Activated naive CD4-positive, alpha-beta T cell treated with anti-CD3 and anti-CD28 coated beads, Interleukin-2, amount 50 U/mL, for 16 hours (primary cell): ENCODE measurements at regions not wholly inside any gene's neighbourhood (a gene's known extent, or its start where the extent isn't known, plus 50 kb on each side); places are given as distances from the start of the nearest gene placed in this dataset.
A peak's percentile ranks its signal among the peaks of the same experiment; 100 is the strongest.

Source experiments
- DNase-seq: peaks from one replicate; pipeline ENCODE4 v3.0.0-alpha.2; 2020

DNA sequence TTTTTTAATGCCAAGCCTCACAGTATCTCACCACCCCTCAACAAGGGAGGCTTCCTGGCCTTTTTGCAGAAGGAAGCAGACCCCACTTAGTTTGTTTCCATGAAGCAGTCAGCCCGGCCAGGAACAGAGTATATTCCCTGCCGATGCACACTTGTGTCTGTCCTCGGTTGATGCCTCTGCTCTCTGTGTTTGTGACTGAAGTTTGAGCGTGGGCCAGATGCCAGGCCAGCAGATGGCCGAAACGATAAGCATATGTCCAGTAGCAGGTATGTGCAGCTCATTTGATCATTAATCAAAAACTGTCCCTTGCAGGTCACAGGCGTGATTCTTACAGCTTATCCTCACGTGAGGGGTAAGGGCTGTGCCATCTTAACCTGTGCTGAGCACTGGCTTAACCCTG, 144.0 kb downstream of the IRS2 start:
- DNase-seq: no peak

DNA sequence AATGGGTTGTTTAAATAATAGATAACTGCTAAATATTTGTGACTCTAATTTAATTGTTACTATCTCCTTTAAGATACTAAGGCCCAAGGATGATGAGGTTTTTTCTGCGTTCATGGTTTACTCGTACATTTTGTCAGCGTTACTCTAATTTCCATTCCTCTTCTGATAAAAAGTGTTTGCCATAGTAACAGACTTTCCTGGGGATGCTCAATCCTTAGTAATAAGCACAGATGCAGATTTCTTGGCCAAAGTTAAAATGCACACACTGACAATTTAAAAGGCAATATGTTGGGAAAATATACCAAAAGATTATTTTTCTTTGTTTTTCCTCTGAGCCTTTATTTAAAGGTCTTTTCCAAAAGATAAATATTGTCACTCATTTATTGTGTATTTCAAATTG, 149.6 kb downstream of the IRS2 start:
- no peak for DNase-seq

DNA sequence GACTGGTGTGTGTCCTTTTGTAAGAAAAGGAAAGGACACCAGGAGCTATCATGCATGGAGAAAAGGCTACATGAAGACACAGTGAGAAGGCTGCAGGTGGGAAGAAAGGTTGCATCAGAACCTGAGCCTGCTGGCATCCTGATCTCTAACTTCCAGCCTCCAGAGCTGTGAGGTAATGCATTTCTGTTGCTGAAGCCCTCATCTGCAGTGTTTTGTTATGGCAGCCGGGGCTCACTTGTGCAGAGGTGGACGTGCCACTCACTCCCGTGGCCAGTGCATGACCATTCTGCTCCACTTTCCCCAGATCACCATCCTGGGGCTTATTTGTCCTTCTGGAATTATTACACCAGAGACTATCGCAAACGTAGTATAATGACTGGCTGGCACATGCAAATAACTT, 155.3 kb downstream of the IRS2 start:
- DNase-seq: no peak

DNA sequence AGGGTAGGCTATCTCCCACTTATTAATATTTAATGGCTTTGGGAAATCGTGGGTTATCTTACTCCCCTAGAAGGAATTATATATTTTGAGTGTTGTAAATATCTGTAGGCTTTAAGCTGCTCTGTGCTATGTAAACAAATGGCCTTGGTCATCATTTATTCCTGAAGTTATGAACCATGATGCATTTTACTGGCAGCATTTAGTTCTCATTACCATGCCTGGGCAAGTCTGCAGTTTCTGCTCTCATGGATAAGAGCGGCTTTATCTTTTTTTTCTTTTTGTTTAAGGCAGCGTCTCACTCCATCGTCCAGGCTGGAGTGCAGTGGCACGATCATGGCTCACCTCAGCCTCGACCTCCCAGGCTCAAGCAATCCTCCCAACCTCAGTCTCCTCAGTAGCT, 156.1 kb downstream of the IRS2 start:
- DNase-seq: no peak

DNA sequence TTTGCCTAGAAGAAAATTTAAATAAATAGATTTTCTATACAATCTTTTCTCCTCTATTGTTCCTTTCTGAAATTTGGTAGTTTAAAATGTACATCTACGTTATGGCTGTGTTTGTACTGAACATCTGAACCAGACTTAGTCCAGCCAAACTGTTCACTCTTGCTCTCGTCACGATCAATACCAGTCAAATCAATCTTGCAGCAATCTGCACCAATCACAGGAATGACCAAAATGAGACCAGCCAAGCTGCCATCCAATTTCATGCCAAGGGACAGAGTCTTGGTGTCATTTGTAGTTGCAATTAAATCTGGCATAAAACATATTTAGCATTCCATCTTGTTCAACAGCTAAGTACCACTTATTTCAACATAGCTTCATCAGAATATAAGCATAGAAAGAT, 156.6 kb downstream of the IRS2 start:
- DNase-seq: no peak

DNA sequence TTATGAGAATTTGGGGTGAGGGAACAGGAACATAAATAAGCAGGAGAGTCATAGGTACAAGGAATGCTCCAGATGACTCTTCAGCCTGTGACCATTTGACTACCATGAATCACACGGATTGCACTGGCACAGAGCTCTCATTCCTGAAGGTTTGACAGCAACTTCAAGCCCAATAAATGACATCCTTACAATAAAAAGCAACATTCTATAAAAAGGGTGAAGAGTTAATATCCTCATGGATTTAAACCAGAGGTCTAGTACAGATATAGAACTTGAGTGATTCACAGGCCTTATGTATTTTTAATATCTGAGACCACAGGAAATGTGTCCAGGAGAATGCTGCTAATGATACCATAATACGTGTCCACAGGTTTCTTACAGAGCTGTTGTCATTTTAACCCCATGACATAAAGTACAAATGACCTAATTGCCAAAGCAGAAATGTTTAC, 158.1 kb downstream of the IRS2 start:
- no peak for DNase-seq

DNA sequence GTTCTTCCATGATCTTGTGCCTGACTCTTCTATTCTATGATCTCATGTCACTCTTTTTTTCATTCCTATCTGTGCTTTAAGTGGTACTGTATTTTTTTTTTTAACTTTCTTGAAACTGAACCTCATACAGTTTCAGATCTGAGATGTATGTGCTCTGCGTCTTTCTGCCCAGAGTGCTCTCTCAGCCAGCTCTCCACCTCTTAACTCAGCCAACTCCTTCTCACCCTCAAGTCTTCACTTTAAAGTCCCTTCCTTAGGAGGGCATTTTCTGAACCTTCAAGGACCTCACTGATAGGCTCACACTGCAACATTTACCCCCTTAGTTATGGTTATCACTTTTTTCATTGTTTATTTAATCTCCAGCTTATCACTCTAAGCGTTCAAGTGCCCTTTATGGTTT, 158.7 kb downstream of the IRS2 start:
- DNase-seq: no peak

DNA sequence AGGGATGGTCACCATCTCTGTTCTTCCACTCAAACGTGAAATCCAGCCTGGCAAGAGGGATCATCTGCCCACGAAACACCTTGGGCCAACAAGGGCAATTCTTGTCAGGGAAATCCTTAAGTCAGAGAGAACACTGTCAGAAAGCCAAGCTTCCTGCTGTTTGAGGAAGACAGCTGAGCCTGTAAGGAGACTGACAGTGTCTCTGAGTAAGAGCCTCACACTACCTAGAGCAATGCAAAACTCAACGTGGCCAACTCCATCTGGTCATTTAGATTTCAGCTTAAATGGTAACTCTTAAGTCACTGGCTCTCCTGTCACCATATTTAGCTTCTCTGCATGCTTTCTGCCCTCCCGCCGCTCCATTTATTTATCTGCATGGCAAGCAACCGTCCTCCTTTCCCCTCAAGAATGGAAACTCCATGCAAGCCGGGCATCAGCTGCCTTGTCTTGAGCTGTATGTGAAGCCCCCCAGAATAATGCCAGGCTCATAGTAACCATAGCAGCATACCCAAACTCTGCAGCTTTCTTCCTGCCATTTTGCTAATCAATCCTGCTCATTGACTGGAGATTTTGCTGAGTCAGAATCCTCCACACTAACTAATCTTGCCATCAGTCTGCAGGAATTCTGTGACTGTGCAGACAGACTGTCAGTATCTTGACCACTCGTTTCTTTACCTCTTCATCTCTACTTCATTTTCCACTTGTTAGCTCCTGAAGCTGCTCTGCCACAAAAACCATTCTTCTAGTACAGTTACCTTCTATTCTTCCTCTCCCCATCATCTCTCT, 159.8 kb downstream of the IRS2 start:
- no peak for DNase-seq

DNA sequence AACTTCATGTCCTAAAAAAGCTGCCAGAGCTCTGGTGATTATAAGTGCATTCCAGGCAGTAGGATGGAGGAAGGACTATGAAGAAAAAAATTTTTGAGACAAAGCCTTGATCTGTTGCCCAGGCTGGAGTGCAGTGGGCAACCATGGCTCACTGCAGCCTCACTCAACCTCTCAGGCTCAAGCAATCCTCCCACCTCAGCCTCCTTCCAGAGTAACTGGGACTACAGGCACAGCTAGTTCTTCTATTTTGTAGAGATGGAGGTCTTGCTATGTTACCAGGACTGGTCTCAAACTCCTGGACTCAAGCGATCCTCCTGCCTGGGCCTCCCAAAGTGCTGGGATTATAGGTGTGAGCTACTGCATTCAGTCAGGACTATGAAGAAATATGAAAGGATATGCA, 161.2 kb downstream of the IRS2 start:
- DNase-seq: no peak

DNA sequence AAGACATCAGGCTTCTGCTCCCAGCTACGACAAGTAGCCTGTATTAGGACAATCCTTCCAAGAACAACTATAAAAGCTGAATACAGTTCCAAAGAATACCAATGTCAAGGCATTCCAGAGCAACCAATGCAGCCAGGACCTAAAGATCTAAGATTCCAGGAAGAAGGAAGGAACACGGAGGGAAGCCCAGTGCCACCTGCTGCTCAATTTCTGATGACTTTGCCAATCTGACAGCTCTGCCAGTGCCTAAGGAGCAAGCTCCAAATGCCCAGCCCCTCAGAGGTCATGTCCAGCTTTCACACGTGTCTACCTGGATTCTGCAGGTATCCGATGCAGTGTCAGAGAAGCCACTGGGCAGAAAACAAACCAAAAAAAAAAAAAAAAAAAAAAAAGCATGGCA, 164.4 kb downstream of the IRS2 start:
- DNase-seq: no peak

DNA sequence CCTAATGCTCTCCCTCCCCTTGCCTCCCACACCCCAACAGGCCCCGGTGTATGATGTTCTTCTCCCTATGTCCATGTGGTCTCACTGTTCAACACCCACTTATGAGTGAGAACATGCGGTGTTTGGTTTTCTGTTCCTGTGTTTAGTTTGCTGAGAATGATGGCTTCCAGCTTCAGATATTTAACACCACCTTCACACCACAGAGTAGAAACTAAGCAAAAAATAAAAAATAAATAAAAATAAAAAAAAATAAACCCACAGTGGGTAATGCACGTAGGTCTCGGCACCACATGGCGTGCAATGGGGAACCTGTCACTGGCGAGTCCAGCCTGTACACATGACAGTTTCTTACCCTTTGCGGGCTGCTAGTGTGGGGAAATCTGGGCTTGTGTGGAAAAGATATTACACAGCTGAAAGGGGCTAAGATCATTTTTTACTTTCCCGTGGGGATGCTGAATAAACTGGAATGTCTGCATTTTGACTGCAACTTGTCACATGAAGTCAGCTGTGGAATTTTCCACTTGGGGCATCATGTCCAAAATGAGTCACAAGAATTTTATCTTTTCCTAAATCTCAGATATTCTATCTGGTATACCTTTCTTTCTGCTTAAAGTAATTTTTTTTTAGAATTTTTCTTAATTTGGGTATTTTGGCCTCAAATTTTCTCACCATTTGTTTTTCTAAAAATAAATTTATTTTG, 170.5 kb downstream of the IRS2 start:
- no peak for DNase-seq

DNA sequence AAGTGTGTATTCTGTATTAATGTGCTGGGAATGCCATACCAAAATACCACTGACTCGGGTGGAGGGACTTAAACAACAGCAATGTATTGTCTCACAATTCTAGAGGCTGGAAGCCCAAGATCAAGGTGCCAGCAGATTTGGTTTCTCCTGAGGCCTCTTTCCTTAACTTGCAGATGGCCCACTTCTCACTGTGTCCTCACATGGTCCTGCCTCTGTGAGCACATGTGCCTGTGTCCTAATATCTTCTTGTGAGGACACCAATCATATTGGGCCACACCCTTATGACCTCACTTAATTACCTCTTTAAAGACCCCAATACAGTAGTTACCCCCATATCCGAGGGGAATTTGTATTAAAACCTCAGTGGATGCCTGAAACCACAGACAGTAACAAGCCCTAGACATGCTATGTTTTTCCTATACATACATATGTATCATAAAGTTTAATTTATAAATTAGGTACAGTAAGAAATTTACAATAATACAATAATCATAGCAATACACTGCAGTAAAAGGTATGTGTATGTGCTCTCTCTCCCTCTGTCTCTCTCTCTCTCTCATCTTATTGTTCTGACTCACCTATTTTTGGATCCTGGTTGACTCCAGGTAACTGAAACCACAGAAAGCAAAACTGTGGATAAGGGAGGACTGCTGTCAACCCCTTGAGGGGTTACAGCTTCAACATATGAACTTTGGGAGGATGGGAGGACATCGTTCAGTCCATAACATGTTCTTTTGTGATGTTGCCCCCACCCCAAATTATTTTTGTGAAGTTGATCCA, 174.3 kb downstream of the IRS2 start:
- DNase-seq: no peak

DNA sequence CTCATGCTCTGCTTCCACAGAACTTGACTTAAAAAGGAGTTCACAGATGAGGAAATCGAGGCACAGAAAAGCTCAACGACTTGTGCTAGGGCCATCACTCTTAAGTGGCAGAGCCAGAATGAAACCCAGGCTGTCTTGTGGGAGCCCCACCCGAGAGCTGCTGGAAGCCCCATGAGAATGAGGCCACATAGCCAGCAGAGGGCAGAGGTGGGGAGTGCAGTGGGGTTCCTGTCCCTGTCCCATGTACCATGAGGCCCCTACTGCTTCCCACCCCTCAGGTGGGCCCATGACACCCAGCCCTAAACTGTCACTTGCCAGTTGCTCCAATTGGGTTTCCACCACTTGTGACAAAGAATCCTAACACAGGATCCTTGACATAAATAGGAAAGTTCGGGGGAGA, 175.9 kb downstream of the IRS2 start:
- peak; percentile 13 for DNase-seq

DNA sequence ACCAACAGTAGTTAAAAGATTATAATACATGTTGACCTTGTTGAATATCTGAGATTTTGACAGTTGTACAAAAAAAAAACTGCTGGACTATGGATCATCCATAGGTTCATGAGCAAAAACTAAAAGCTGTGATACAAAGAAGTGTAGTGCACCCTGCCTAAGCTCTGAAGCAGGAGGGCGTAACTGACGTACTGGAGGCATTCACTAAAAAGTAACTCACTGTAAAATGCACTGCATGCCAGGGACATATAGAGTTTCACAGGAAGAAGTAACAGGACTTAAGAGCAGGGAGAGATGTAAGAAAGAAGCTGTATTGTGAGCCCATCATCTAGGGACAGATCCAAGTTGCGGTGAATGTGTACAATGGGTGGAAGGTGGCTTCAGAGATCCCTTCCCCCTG, 177.9 kb downstream of the IRS2 start:
- DNase-seq: no peak

DNA sequence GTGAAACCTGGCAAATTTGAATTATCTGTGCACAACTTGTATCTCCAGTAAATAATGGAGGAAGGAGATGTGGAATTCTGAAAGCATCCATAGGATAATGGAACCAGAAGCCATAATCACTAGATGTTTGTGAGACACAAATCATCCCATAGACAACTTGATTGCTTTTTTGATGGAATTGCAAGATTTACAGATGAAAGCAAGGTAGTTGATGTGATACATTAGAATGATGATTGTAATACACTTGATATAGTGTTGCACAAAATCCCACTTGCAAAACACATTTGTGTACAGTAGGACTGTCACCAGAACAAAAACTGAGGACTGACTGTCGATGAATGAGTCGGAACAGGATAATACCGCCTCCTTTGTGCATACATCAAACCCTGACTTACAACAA, 178.3 kb downstream of the IRS2 start:
- DNase-seq: no peak

DNA sequence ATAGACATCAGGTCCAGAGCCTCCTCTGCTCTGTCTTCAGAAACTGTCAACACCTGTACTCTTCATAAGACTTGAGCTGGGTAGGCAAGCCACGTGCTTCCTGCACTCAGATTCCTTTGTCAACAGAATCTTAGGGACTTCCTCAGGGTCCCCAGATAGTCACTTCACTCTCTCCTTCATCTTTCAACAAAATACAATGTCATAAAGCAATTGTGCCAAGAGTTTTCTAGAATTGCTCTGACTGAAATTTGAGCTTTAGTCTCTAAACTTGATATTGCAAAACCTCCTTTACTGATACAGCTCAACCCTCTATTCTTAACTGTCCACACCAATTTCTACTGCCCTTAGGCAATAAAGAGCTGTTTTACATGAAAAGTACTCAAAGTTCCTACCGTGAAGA, 179.9 kb downstream of the IRS2 start:
- no peak for DNase-seq

DNA sequence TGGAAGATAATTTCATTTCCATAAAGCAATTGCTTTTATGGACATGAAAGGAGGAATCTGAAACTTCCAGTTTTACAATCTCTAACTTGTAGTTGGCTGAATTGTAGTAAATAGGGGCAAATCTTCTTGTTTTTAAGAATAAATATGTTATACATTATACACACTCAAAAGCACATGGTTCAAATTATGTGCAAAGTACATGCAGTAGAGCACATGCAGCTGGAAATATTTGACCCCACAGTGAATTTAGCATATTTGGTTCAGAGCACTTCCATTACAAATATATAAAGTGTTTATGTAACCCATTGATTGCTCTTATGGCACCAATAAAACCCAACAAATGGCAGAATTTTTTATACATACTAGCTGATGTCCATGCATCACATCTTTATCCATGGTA, 180.5 kb downstream of the IRS2 start:
- DNase-seq: no peak

DNA sequence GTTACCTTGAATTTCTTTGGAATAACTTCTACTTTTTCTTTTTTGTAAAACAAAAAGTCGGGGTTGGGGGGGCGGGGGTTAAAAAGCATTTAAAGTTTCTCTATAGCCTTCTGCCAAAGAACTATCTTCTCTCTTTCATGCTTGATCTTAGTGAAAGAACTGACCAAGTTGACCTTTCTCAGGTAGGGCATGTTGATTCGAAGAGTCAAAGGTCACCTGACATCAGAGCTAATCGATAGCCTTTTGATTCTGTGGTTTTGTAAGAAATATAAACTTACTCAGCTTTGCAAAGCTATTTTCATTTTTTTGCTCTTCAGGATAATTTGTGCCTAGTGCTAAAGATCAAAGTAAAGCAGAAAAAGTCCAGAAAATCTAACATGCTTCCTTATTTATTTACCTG, 181.5 kb downstream of the IRS2 start:
- no peak for DNase-seq

DNA sequence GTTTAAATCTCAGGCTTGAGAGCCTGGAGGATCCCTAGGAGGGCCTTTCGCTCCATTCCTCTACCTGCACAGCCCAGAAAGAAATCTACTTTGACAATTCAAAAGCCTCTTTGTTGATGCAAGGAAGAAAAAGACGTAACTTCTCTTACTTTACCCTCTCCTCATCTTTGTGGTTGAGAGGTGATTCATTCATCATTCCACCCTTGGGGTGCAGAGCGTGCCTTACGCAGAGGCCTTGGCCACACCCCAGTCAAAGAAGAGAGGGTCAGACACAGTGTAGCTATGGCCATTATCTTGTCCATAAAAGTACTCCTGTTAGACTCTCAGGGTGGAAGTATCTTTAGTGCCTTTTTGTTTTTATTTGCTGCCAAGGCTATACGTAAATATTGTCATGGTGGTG, 184.0 kb downstream of the IRS2 start:
- DNase-seq: no peak

DNA sequence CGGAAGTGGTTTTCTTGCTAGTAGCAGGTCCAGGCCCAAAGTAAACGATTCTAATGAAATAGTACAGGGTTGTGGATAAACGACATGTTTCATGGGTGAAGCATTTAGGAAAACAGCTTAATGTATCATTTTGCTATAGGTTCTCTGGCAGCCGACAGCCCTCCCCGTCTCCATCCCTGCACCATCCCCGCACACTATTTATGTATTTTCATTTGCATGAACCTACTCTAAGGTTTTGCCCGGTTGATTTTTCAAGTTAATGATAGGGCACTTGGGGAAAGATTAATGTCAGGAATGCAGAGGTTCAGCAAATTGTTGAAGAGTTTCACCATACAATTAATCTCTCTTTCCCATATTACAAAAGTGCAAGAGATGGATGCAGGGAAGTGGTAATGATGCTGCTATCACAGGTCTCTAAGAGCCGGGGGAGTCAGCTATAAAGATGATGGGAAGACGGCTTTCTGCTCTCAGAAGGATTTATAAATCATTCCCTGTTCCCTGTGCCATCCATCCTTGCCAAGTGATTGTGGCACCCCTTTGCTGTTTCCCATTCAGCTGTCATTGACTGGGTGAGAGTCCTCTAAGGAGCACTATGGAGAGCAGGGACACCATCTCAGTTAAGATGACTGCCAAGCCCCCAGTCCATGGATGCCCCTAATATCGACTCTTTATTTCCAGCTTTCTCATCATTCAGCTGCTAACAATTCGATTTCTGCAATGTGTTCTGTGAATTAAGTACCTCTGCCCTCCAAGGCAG, 186.3 kb downstream of the IRS2 start:
- no peak for DNase-seq

DNA sequence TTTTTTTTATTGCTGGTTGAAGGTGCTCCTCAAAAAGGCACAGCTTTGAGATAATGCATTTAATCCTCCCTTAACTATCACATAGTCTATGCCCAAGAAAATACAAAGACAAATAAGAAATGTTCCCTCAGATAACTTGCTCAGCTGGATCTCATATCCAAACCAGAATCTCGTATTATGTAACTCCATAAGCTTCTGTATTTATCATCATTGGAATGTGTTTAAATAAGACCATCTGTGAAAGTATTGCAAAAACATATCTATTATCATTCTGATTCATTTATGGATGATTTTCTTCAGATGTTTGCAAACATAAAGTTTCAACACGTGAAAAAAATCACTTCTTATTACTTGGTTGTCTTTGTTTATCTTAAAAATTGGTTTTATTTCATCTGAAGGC, 190.9 kb downstream of the IRS2 start:
- DNase-seq: no peak

DNA sequence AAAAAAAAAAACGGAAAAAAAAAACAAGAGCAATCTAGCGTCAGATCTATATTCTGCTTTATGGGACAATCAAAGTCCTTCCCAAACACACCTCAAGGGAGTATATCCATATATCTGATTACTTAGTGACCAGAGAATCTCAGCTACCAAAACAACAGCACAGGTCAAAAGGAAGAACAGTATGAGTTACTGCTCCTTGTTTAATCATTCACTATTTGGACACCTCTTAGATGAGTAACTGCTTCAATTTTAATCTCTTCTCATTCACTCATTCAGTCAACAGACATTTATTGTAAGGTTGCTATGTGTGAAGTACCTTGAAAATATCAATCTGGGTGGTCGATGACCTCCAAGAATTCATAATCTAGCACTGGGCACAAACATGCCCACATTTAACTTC, 193.2 kb downstream of the IRS2 start:
- DNase-seq: no peak

DNA sequence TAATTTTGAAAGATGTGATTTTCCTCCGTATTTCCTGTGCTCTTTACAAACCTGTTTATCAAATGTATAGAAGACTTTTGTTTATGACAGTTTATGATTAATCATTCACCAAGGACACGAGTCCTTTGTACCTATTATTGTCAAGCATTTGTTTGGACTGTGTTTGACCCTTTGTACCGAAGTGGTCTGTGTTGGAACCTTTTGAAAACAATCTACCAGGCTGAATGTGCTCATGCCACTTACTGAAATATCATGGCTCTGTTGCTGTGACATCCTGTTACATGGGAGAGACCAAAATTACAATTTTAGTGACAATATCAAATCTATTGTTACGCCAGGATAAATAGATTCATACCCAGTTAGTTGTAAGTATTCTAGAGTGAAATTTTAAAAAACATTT, 193.6 kb downstream of the IRS2 start:
- no peak for DNase-seq
